IMR-90 (cell line): ENCODE measurements at regions not wholly inside any gene's neighbourhood (a gene's known extent, or its start where the extent isn't known, plus 50 kb on each side); places are given as distances from the start of the nearest gene placed in this dataset.

Experiments
- ATAC-seq: fragments of 200-7000 bp; cut with Tn5 transposase; 2 replicates; pipeline ENCODE4 v1.9.1; 2020; ENCODE audit warnings: low read depth, mild to moderate bottlenecking, moderate library complexity
- BruUV-seq: library from RNA; stranded (reverse); fragments of 400-500 nt; replicated peaks from 2 replicates; lab custom pipeline; 2021; lab: Mats Ljungman, UMichigan
- CTCF ChIA-PET: fragments of 300-600 bp; formaldehyde crosslinking; extraction: SDS; loops from one replicate; lab custom pipeline; 2021; ENCODE audit warnings: antibody characterized with exemption; lab: Yijun Ruan, JAX
- POLR2A ChIA-PET: fragments of 300-600 bp; sonication (Branson Sonifier 250); formaldehyde crosslinking; loops from one replicate; lab custom pipeline; 2022; ENCODE audit warnings: antibody characterized with exemption; ENCODE audit not compliant: unreplicated experiment; lab: Charles Lee
- DNase-seq: peaks from one replicate; pipeline ENCODE4 v3.0.0; 2013
- H2AFZ ChIP-seq: replicated peaks from 2 replicates; pipeline ENCODE3; 2013; ENCODE audit warnings: low read length, mild to moderate bottlenecking; ENCODE audit not compliant: poor library complexity
- H2AK5ac ChIP-seq: 2 replicates; pipeline ENCODE4 v1.6.1; 2013; ENCODE audit warnings: low read depth, low read length, inconsistent platforms
- H2AK9ac ChIP-seq: replicated peaks from 2 replicates; pipeline ENCODE3; 2013; ENCODE audit warnings: mild to moderate bottlenecking, low read depth, low read length, moderate library complexity; ENCODE audit not compliant: poor library complexity
- H2BK120ac ChIP-seq: 2 replicates; pipeline ENCODE4 v1.6.1; 2013; ENCODE audit warnings: low read depth, low read length, inconsistent platforms
- H2BK15ac ChIP-seq: 3 replicates; pipeline ENCODE4 v1.6.1; 2013; ENCODE audit warnings: low read depth, low read length, inconsistent platforms
- H2BK20ac ChIP-seq: 2 replicates; pipeline ENCODE4 v1.6.1; 2013; ENCODE audit warnings: low read depth, mild to moderate bottlenecking, inconsistent platforms, low read length, moderate library complexity
- H2BK5ac ChIP-seq: 2 replicates; pipeline ENCODE4 v1.6.1; 2013; ENCODE audit warnings: mild to moderate bottlenecking, low read depth, low read length, inconsistent platforms; ENCODE audit not compliant: poor library complexity, severe bottlenecking
- H3K14ac ChIP-seq: replicated peaks from 2 replicates; pipeline ENCODE4 v1.6.1; 2013; ENCODE audit warnings: low read depth, low read length, inconsistent platforms
- H3K18ac ChIP-seq: 2 replicates; pipeline ENCODE4 v1.6.1; 2013; ENCODE audit warnings: low read depth, low read length, control low read depth
- H3K23ac ChIP-seq: 2 replicates; pipeline ENCODE4 v1.6.1; 2013; ENCODE audit warnings: low read depth, low read length, inconsistent platforms
- H3K27ac ChIP-seq: 2 replicates; pipeline ENCODE4 v1.5.1; 2013; ENCODE audit warnings: mild to moderate bottlenecking, control low read depth, low read length; ENCODE audit not compliant: insufficient read depth
- H3K27me3 ChIP-seq: 2 replicates; pipeline ENCODE4 v1.6.1; 2013; ENCODE audit warnings: low read length; ENCODE audit not compliant: control insufficient read depth, insufficient read depth
- H3K36me3 ChIP-seq: 2 replicates; pipeline ENCODE4 v1.6.1; 2013; ENCODE audit warnings: low read length, mixed read lengths; ENCODE audit not compliant: control insufficient read depth, insufficient read depth
- H3K4ac ChIP-seq: 2 replicates; pipeline ENCODE4 v1.6.1; 2013; ENCODE audit warnings: low read depth, low read length, inconsistent platforms
- H3K4me1 ChIP-seq: 2 replicates; pipeline ENCODE4 v1.6.1; 2013; ENCODE audit warnings: low read length, mixed read lengths; ENCODE audit not compliant: control insufficient read depth, insufficient read depth
- H3K4me2 ChIP-seq: 2 replicates; pipeline ENCODE4 v1.6.1; 2013; ENCODE audit warnings: low read depth, mild to moderate bottlenecking, control low read depth, low read length, moderate library complexity
- H3K4me3 ChIP-seq: 2 replicates; pipeline ENCODE4 v1.5.1; 2013; ENCODE audit warnings: low read depth, mild to moderate bottlenecking, control low read depth, low read length, moderate library complexity; ENCODE audit not compliant: insufficient read depth
- H3K56ac ChIP-seq: 2 replicates; pipeline ENCODE4 v1.6.1; 2013; ENCODE audit warnings: low read length, inconsistent platforms; ENCODE audit not compliant: insufficient read depth; ENCODE audit errors: extremely low read depth
- H3K79me1 ChIP-seq, 2 experiments: 2 replicates each; pipeline ENCODE4 v1.6.1; 2013; ENCODE audit warnings: low read length in 2 of 2, inconsistent platforms in 1 of 2, low read depth in 1 of 2
- H3K9ac ChIP-seq: 2 replicates; pipeline ENCODE4 v1.6.1; 2013; ENCODE audit warnings: low read depth, low read length, control low read depth
- H3K9me1 ChIP-seq: 2 replicates; pipeline ENCODE4 v1.6.1; 2013; ENCODE audit warnings: low read length, inconsistent platforms; ENCODE audit not compliant: insufficient read depth
- H3K9me3 ChIP-seq: 2 replicates; pipeline ENCODE4 v1.6.1; 2013; ENCODE audit warnings: low read length; ENCODE audit not compliant: control insufficient read depth, insufficient read depth
- H4K20me1 ChIP-seq: 2 replicates; pipeline ENCODE4 v1.6.1; 2013; ENCODE audit warnings: low read length, inconsistent platforms; ENCODE audit not compliant: insufficient read depth
- H4K5ac ChIP-seq: 2 replicates; pipeline ENCODE4 v1.6.1; 2013; ENCODE audit warnings: mild to moderate bottlenecking, low read depth, low read length, control low read depth
- H4K8ac ChIP-seq, 2 experiments: 2 replicates each; pipeline ENCODE4 v1.6.1; 2013; ENCODE audit warnings: low read depth in 2 of 2, low read length in 2 of 2, control low read depth in 1 of 2, inconsistent platforms in 1 of 2
- H4K91ac ChIP-seq: 2 replicates; pipeline ENCODE4 v1.6.1; 2013; ENCODE audit warnings: low read depth, low read length, inconsistent platforms; ENCODE audit not compliant: insufficient read depth
- CEBPB ChIP-seq: IDR thresholded peaks from 2 replicates; pipeline ENCODE4 v1.6.1; 2012; ENCODE audit warnings: low read depth, low read length, improper control_type of control experiment
- MAFK ChIP-seq: IDR thresholded peaks from 2 replicates; pipeline ENCODE4 v1.6.1; 2012; ENCODE audit warnings: low read depth, low read length, improper control_type of control experiment
- MAZ ChIP-seq: IDR thresholded peaks from 2 replicates; pipeline ENCODE4 v1.6.1; 2012; ENCODE audit warnings: low read depth, mild to moderate bottlenecking, low read length, improper control_type of control experiment, moderate library complexity, borderline replicate concordance
- NFE2L2 ChIP-seq: fragments of 150-350 bp; IDR thresholded peaks from 2 replicates; pipeline ENCODE4 v1.6.1; 2016; ENCODE audit warnings: low read depth, mild to moderate bottlenecking, low read length
- RCOR1 ChIP-seq: IDR thresholded peaks from 2 replicates; pipeline ENCODE4 v1.6.1; 2012; ENCODE audit warnings: mild to moderate bottlenecking, low read length, improper control_type of control experiment; ENCODE audit not compliant: insufficient replicate concordance
- WGBS, 2 experiments: methylation state at CpG; one replicate each; pipeline versions ENCODE4 v1.1.5 to v1.1.7; 2013; ENCODE audit warnings: missing lambda C conversion rate in 2 of 2; ENCODE audit not compliant: insufficient read length in 1 of 2; ENCODE audit errors: extremely low coverage in 2 of 2; 5-methylcytosine and 5-hydroxymethylcytosine counted together
- dilution Hi-C: fragments of 300-500 bp; cut with HindIII; formaldehyde crosslinking; loops from one replicate; pipeline ENCODE4 v1.14.3; 2018; ENCODE audit warnings: low sequenced_read_pairs; ENCODE audit not compliant: unreplicated experiment
- in situ Hi-C: fragments of 300-500 bp; cut with MboI; formaldehyde crosslinking; loops from 3 replicates; pipeline ENCODE4 v1.14.3; 2019; ENCODE audit warnings: low sequenced_read_pairs, inconsistent platforms, mixed read lengths
- intact Hi-C: fragments of 100-400 bp; cut with micrococcal nuclease; formaldehyde crosslinking; loops from 2 replicates; pipeline ENCODE4 v1.10.0; 2022
- TF ChIP-seq, protein P1 (sequence below): fragments of 150-350 bp; IDR thresholded peaks from 2 replicates; pipeline ENCODE4 v1.6.1; 2016; ENCODE audit warnings: low read depth, mild to moderate bottlenecking, low read length, moderate library complexity, borderline replicate concordance

DNA sequence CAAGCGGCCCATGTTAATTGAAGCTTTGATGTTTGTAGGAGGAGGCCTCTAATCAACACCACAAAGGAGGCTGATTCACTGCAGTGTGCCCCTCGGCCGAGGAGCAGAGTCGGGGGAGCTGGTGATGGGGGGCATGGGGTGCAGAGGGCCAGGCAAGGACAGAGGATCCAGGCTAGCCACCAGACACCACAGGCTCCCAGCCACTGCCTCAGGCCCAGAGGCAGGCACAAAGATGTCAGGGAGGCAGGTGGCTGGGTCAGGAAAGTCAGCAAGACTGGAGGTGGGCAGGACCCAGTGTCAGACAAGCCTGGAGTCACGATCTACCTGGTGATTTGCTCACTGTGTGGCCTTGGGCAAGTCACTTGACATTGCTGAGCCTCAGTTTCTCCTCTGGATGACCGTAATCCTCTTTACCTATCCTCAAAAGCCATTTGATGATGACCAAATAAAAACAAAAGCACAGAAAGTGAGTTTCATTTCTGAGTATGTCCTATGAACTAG lies 121.0 kb downstream of the BUD13 start:
- no peak overlapping the region for H2AFZ ChIP-seq
- no peak overlapping the region for H4K5ac ChIP-seq
- H3K18ac ChIP-seq = no peak overlapping the region
- intact Hi-C loops (no loop called here), in situ Hi-C loops (no loop called here), dilution Hi-C loops (no loop called here)
- H3K56ac ChIP-seq = no peak overlapping the region
- H2AK9ac ChIP-seq = no peak overlapping the region
- H3K23ac ChIP-seq = no peak overlapping the region
- H3K14ac ChIP-seq = no peak overlapping the region
- no peak overlapping the region for H3K9ac ChIP-seq
- no peak overlapping the region for H3K4me3 ChIP-seq
- CTCF ChIA-PET = no interaction called here
- no peak overlapping the region for H2BK120ac ChIP-seq
- H3K4ac ChIP-seq = no peak overlapping the region
- no peak overlapping the region for H2BK5ac ChIP-seq
- BruUV-seq = no TSS peak
- no peaks in the 10 kb centered on the region for H3K36me3 ChIP-seq
- ATAC-seq (no peak), DNase-seq (no peak)
- POLR2A ChIA-PET = no interaction called here
- H4K20me1 ChIP-seq = no peaks in the 10 kb centered on the region
- no peak overlapping the region for H4K91ac ChIP-seq
- no CpG with 5 or more reads among the region's 6 CpGs for WGBS, 2 experiments
- H3K79me1 ChIP-seq = no peaks in the 10 kb centered on the region
- no peak overlapping the region for H2BK20ac ChIP-seq
- no peak overlapping the region for H3K4me2 ChIP-seq
- no peaks in the 10 kb centered on the region for H3K4me1 ChIP-seq
- H2BK15ac ChIP-seq = no peak overlapping the region
- no peak overlapping the region for H2AK5ac ChIP-seq
- peaks cover 4% of the 10 kb centered on the region for H3K27me3 ChIP-seq
- H3K9me1 ChIP-seq = no peaks in the 10 kb centered on the region
- TF ChIP-seq RCOR1 = no peak
- TF ChIP-seq MAZ = no peak
- TF ChIP-seq MAFK = no peak
- TF ChIP-seq CEBPB = no peak
- TF ChIP-seq, protein P1, sequence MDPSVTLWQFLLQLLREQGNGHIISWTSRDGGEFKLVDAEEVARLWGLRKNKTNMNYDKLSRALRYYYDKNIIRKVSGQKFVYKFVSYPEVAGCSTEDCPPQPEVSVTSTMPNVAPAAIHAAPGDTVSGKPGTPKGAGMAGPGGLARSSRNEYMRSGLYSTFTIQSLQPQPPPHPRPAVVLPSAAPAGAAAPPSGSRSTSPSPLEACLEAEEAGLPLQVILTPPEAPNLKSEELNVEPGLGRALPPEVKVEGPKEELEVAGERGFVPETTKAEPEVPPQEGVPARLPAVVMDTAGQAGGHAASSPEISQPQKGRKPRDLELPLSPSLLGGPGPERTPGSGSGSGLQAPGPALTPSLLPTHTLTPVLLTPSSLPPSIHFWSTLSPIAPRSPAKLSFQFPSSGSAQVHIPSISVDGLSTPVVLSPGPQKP = no peak
- no peak for TF ChIP-seq NFE2L2
- no peak overlapping the region for H3K27ac ChIP-seq
- H4K8ac ChIP-seq = no peak overlapping the region
- H3K9me3 ChIP-seq = no peaks in the 10 kb centered on the region
